ENCODE measurements at regions not wholly inside any gene's neighbourhood (a gene's known extent, or its start where the extent isn't known, plus 50 kb on each side); places are given as distances from the start of the nearest gene placed in this dataset.

DNA sequence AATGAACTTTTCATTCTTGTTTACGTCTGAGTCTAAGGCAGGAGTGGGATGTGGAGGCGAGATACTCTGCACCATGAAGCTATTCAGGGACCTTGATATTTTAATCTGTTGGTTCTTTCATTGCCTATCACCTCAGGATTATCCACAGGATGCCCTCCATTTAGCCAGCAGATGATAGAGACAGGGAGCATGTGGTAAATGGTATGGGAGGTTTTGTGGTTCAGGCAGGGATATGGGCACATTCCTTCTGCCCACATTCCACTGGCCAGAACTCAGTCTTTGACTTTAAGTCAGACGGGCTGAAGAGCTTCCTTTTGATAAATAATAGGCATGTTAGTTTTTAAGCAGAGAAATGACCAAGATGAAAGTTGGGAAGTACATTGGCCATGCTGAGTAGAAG, 548.0 kb upstream of the CCDC54 start:
- DNase-seq (ENCODE audit: low spot score), result no peak
- TF ChIP-seq, protein P1, sequence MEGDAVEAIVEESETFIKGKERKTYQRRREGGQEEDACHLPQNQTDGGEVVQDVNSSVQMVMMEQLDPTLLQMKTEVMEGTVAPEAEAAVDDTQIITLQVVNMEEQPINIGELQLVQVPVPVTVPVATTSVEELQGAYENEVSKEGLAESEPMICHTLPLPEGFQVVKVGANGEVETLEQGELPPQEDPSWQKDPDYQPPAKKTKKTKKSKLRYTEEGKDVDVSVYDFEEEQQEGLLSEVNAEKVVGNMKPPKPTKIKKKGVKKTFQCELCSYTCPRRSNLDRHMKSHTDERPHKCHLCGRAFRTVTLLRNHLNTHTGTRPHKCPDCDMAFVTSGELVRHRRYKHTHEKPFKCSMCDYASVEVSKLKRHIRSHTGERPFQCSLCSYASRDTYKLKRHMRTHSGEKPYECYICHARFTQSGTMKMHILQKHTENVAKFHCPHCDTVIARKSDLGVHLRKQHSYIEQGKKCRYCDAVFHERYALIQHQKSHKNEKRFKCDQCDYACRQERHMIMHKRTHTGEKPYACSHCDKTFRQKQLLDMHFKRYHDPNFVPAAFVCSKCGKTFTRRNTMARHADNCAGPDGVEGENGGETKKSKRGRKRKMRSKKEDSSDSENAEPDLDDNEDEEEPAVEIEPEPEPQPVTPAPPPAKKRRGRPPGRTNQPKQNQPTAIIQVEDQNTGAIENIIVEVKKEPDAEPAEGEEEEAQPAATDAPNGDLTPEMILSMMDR (IDR thresholded peaks at IDR 0.05; ENCODE audit: extremely low read depth, missing control alignments), result no peak

DNA sequence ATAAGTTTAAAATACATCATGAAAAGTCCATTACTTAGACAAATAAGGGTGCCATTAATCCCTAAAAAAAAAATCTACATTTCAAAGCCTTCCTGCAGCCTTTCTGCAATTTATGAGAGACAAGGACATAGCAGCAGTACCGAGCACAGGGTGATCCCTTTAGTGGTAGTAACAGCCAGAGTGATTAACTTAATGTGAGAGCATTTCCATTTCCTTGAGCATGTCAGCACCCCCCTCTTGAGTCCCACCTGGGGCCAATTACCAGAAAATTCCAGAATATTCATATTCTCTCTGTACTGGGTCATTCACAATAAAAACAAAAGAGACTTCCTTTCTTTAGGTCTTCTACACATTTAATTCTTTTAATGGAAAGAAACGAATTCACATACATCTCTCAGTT, 546.9 kb upstream of the CCDC54 start:
- TF ChIP-seq, protein P1 (IDR thresholded peaks at IDR 0.05; ENCODE audit: extremely low read depth, missing control alignments), result no peak
- no peak for DNase-seq (ENCODE audit: low spot score)

DNA sequence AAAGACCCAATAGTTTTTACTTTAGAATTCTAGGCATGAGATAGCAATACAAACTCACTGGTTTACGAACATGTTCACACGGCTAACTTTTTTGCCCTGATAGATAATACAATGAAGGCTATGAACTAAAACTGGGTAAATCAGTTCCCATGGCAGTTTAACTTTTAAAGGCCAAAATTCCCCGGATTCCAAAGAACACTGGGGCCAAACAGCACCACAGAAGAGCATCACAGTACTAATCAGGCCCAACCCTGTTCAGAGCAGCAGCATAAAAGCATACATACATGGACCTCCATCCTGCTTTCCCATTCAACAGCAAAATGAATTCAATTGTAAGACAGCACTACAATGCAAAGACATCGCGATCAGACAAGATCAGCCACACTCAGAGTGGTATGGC, 540.3 kb upstream of the CCDC54 start:
- no peak for DNase-seq (ENCODE audit: low spot score)
- TF ChIP-seq, protein P1 (IDR thresholded peaks at IDR 0.05; ENCODE audit: extremely low read depth, missing control alignments), result no peak

DNA sequence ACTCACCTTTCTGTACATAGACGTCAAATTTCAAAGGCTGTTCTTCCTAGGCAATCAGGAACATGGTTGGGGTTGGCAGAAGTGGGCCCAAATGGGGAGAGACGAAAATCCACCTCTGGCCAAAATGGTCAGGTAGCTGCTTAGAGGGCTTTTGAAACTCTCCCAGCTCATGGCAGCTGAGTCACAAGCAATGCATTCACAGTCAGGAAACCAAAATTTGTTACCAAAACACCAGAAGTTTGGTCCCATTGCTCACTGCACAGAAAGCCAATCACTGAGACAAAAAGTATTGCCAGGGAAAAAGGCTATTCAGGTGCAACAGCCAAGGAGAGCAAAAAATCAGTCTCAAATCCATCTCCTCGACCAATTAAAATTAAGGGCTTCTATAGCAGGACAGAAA, 539.6 kb upstream of the CCDC54 start:
- TF ChIP-seq, protein P1 (IDR thresholded peaks at IDR 0.05; ENCODE audit: extremely low read depth, missing control alignments), result no peak
- DNase-seq (ENCODE audit: low spot score), result no peak

DNA sequence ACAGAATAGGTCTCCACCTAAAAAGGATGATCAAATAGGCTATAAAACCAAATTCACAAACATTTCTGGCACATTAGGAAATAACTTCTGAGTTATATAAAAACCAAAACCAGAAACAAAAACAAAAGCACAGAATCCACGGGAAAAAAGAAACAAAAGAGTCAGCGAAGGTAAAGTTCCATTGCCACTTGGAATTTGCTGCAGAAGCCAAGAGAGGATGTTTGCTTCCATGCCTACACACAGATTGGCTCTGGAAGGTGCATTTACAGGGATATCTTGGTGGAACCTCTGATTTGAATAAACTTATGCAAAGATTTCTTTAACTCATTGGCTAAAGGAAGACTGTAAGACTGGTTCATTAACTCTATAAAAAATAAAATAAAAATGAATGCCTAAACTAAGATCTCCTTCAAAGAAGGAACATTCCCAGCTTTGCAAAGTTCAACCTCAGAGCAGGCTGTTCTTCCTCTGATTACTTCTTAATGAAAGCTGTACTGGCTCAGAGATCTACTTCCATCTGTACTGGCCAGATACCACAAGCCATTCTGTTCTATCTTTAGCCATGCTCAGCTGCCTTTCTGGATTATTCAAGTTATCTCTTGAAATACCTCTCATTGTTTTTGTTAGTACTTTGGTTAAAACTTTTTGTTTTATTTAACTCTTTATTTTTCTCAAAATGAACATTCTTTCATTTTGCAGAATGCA, 537.5 kb upstream of the CCDC54 start:
- TF ChIP-seq, protein P1 (IDR thresholded peaks at IDR 0.05; ENCODE audit: extremely low read depth, missing control alignments), result no peak
- no peak for DNase-seq (ENCODE audit: low spot score)

DNA sequence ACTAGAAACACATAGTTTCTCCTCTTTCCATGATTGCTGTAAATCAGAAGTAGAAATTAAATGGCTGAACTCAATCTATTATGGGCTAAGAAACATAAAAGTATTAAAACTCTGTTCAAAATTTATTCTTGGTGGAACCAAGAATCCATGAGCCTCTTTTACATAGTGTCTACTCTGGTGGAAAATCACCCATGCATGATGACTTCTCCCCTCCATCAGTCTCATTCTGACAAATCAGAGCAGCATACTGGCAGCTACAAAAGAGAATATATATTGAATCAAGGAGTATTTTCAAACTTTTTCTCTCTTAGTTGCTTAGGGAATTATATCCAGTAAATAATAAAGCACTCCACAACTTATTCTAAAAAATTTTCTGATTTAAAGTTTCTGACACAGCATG, 536.9 kb upstream of the CCDC54 start:
- TF ChIP-seq, protein P1 (IDR thresholded peaks at IDR 0.05; ENCODE audit: extremely low read depth, missing control alignments), result no peak
- DNase-seq (ENCODE audit: low spot score), result no peak

DNA sequence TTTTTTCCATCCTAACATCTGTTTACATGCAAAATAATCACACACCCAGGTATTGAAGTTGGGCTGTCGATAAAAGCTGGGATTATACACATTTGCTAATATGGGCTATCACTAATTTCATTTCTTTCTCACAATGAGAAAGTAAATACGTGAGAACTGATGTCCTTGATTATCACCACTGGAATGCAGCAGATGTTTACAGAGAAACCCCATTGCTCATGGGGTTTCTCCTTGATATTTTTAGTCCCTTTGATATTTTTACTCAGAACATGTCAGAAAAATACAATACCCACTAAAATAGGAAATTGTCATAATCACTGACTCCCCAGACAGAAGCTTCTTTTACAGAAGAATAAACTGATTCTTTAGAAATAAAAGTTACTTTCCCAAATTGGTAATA, 535.1 kb upstream of the CCDC54 start:
- TF ChIP-seq, protein P1 (IDR thresholded peaks at IDR 0.05; ENCODE audit: extremely low read depth, missing control alignments), result no peak
- no peak for DNase-seq (ENCODE audit: low spot score)

Data from GM20000 (cell line).